Fibroblast of the aortic adventitia (primary cell): ENCODE measurements at regions not wholly inside any gene's neighbourhood (a gene's known extent, or its start where the extent isn't known, plus 50 kb on each side); places are given as distances from the start of the nearest gene placed in this dataset.

Source experiments
- DNase-seq: peaks from one replicate; pipeline ENCODE4 v3.0.0-alpha.2; 2010; ENCODE audit warnings: low read depth
- H3K4me3 ChIP-seq: 2 replicates; pipeline ENCODE4 v1.5.1; 2011; ENCODE audit warnings: low read depth, mild to moderate bottlenecking, control low read depth, low read length, moderate library complexity
- CTCF ChIP-seq: IDR thresholded peaks from 2 replicates; pipeline ENCODE4 v1.5.1; 2011; ENCODE audit warnings: mild to moderate bottlenecking, low read length, control low read depth, inconsistent platforms; ENCODE audit not compliant: insufficient read depth

DNA sequence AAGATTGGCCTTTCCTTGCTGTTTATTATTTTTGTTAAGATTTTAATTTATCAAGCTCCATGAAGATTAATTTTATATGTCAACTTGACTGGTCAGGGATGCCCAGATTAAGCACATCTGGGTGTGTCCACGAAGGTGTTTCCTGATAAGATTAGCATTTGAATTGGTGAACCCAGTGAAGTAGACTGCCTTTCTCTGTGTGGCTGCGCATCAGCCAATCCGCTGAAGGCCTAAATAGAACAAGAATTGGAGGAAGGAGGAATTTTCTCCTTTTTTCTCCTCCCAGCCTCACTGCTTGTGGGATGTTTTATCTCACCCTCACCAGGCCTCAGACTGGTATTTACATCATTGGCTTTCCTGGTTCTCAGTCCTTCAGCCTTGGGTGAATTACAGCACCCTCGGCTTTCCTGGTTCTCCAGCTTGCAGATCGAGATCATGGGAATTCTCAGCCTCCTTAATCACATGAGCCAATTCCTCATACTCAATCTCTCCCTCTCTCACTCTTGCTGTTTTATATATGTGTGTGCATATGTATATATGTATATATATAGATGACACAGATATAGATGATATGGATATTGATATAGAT is 135.4 kb upstream of the SPEF2 start:
- H3K4me3 ChIP-seq: no peak overlapping the region
- DNase-seq: no peak
- no peak for TF ChIP-seq CTCF

DNA sequence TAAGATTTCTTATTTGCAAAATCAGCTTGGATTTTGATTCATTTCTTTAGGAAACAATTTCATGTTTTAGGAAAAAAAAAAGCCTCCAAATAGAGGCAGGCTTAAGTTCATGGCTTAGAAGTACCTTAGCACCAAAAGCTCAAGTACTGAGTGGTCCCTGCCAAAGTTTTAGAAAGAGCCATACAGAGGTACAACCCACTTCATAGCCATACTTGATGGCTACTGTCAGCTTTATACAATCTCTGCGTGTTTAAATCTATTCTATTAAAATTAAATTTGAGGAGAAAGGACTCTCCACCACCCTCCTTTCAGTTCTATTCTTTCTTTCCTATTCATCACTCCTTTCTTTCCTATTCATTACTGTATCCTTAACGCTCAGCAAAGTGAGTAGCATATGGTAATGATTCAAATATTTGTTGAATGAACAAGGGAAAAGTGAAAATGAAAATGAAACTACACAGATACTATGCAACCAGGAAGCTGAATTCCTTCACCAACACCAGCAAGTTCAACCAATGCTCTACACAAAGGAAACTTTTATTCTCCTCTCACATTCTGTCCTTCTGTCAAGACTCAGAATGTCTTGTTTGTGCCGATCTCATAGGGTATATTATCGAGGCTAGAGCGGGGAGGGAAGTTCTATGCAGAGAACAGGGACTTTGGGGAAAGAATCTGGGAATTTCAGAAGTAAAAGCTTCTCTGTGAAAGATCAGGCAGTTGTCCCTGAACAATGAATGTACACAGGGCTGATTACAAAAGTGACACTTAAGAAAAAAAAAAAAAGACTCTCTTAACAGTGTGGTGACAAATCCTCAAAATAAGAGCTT is 138.6 kb upstream of the SPEF2 start:
- peak overlapping the region; percentile 64 for H3K4me3 ChIP-seq
- peak; percentile 64 for DNase-seq
- TF ChIP-seq CTCF: no peak

DNA sequence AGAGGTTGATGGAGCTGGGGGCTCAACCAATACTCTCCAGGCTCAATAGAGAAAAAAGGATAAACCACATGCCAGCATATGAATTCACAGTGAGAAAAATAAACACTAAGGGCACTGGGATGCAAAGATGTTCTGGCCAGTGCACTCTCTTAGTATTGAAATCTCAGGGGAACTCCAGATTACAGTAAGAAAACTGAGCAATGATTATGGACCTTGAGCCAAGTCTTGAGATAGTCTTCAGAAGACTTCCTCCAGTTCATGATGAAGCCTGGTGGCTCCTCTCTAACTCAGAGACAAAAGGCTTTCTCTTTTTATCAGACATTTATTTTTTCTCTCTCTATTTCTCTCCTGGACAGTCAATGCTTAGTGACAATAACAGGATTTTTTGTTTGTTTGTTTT is 139.8 kb upstream of the SPEF2 start:
- TF ChIP-seq CTCF: no peak
- no peak overlapping the region for H3K4me3 ChIP-seq
- no peak for DNase-seq

GRCh38 chr5:35477321-35477720 is 140.3 kb upstream of the SPEF2 start:
- no peak overlapping the region for H3K4me3 ChIP-seq
- no peak for DNase-seq
- no peak for TF ChIP-seq CTCF

GRCh38 chr5:35476797-35477196 is 140.9 kb upstream of the SPEF2 start:
- no peak overlapping the region for H3K4me3 ChIP-seq
- no peak for TF ChIP-seq CTCF
- DNase-seq: no peak

GRCh38 chr5:35476036-35476435 is 141.6 kb upstream of the SPEF2 start:
- no peak for TF ChIP-seq CTCF
- DNase-seq: no peak
- no peak overlapping the region for H3K4me3 ChIP-seq

DNA sequence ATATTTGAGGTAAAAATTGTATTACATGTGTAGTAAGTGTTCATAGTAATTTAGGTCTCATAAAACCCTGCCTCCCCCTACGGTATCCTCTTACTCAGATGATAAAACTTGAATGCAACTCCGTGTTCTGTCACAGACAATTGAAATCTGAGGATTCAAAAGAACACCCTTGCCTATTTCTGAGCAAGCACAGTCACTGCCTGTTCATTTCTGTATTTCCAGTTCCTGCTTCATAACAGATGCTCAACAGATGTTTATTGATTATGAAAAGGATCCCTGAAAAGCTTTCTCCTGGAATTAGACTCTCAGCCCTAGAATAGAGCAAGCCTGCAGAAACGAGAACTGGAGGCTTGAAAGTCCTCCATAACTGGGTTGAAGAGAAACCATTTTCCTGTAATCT is 144.1 kb upstream of the SPEF2 start:
- no peak for TF ChIP-seq CTCF
- no peak overlapping the region for H3K4me3 ChIP-seq
- no peak for DNase-seq
